ENCODE measurements at regions not wholly inside any gene's neighbourhood (a gene's known extent, or its start where the extent isn't known, plus 50 kb on each side); places are given as distances from the start of the nearest gene placed in this dataset.

DNA sequence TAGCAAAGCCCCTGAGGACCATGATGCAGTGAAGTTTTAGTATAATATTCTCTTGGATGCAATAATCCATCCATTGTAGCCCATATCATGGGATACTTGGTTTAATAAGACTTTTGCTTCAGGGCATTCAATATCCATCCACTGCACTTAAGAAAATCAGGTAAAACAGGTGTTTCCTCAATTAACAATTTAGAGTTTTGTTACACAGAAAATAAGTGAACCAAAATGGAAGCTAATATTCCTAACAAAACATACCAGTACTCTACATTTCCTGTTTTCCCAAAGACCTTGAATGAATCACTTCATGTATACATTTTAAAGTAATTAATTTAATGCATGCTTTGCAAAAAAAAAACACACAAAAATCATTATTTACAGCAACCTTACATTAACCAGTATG, 305.6 kb downstream of the NR2F1-AS1 start:
- TF ChIP-seq POLR2A (IDR thresholded peaks at IDR 0.05; ENCODE audit: extremely low read depth, insufficient read length): no peak
- TF ChIP-seq, protein P1, sequence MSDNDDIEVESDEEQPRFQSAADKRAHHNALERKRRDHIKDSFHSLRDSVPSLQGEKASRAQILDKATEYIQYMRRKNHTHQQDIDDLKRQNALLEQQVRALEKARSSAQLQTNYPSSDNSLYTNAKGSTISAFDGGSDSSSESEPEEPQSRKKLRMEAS (IDR thresholded peaks at IDR 0.05; ENCODE audit: low read depth, low read length): no peak

Measured in NB4 (cell line).